Epidermal melanocyte (primary cell): ENCODE measurements at regions not wholly inside any gene's neighbourhood (a gene's known extent, or its start where the extent isn't known, plus 50 kb on each side); places are given as distances from the start of the nearest gene placed in this dataset.

Experiments used
- DNase-seq: peaks from one replicate; pipeline ENCODE4 v3.0.0; 2011; ENCODE audit warnings: low spot score; ENCODE audit not compliant: insufficient read length

DNA sequence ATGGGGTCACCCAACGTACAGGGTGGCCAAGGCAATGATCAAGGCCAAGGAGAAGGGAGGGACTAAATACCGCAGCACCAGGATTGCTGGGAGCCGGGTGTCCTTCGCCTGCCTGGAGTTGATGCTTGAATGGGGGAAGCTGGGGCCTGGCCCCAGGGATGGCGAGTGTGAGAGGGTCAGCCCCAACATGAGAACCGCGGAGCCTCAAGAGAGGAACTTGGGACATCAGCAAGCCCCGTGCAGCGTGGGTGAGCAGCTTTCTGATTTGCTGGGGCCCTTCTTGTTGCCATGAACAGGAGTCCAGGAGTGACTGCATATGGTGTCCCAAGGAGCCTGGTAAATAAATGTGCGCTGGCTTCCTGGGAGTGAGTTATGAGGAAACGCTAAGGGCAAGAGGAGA, 72.8 kb upstream of the PITRM1 start:
- no peak for DNase-seq

- no peak for DNase-seq
Measured at GRCh38 chr10:3241967-3242650, 69.5 kb upstream of the PITRM1 start.

- DNase-seq, result no peak
Measured at GRCh38 chr10:3241274-3241921, 68.8 kb upstream of the PITRM1 start.

DNA sequence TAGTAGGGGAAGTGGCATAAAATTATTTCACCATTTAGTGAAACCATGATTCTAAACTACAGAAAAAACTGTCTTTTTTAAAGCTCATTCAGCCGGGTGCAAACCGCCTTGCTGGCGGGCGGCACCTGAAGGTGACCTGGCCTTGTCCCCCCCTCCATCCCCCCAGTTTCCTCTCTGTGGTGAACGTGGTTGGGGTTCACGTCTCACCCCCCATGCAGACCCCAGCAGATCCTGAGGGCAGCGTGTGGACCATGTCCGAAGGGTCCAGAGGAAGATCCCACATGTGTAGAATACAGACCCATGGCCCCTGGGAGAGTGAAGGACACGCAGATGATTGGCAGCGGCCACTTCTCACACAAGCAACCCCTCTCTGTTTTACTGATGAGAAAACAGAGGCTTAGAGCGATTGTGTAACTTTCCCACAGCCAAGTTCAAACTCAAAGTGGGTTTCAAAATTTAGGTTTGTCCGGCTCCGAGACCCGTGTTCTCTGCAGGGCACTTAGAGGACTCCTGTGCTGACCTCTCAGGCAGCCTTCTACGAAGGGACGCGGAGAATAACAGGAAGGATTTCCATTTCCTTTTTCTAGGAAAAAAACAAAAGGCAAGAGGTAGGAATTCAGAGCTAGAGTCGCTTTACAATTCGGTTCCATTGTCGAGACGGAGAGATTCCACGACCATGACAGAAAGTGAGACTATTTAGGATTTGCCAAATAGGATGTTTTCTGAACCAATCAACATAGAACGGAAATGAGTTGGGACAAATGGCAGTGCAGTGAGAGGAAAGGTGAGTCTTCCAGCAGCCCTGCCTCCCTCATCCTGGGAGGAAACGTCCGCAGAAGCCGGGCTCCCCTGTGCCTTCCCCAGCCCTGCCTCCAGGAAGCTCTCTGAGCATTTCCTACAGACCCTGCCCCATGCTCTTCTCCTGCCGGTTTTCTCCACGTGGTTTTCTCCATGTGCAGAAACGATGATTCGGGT, 67.6 kb upstream of the PITRM1 start:
- DNase-seq, result no peak

DNA sequence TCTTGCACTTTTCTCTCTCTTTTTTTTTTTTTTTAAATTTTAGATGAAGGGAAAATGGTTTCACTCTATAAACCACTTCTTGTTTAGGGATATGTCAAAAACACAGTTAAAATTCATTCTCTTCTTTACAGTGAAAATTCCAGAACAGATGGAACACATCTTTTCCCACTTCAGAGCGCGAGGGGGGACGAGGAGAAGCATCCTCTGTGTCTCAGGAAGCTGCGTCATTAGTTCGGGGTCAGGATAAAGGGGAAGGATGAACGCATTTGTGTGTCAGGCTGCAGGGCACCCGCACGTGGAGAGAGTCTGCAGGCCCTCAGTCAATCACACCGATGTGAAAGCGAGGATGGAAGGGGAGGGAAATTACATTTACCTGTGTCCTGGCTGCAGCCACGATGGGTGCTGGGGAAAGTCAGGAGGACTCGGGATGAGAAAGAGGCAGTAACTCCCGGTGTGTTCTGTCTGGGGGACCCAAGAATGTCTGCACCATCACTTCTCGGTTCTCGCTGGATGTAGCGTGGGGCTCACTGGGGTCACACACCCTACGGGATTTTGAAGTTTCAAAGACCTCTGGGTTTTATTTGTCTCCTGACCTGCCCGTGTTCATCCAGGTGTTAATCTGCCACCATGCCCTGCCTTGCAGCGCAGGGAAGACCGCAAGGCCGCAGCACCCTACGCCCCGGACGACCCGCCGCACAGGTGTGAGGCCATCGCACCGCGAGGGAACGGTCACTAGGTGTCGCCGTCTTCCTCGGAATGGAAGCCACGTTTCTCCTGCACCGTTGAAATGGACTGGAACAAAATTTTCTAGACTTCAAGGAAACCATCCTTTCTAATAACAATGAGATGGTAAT, 66.7 kb upstream of the PITRM1 start:
- DNase-seq, result peak; percentile 45

- DNase-seq, result no peak
Measured at GRCh38 chr10:3238115-3238871, 65.7 kb upstream of the PITRM1 start.

DNA sequence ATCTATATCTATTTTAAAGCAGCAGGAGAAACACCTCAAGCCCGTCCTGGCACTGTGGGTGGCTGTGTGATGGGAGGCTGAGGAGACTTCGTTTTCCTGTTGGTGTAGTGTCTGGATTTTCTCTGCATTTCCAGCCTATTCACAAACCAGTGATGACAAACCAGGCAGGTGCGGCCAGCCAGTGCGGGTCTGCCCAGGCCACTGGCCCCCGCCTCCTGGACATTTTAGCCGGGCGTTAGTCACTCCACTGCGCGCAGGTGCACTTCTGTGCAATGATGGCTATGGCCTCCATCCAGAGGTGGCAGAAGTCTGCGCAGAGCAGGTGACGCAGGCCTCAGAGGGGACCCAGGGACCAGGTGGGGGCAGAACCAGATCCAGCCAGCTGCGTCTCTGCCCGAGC, 64.9 kb upstream of the PITRM1 start:
- DNase-seq, result no peak

GRCh38 chr10:3236644-3237404, 64.2 kb upstream of the PITRM1 start:
- no peak for DNase-seq

GRCh38 chr10:3235996-3236510, 63.5 kb upstream of the PITRM1 start:
- DNase-seq, result no peak

DNA sequence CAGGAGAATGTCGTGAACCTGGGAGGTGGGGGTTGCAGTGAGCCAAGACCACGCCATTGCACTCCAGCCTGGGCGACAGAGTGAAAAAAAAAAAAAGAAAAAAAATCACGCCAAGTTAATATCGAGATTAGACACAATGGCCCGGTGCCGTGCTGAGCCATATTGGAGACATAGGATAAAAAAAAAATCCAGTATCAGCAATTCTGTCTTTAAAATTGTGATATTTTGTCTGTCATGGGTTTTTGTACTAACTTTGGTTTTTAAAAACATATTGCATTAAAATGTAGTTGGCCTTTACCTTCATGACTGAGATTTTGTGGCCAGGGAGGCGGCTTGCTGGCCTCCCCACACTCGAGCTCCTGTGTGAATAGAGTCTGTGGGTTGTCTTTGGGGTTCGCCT, 62.8 kb upstream of the PITRM1 start:
- DNase-seq, result no peak

DNA sequence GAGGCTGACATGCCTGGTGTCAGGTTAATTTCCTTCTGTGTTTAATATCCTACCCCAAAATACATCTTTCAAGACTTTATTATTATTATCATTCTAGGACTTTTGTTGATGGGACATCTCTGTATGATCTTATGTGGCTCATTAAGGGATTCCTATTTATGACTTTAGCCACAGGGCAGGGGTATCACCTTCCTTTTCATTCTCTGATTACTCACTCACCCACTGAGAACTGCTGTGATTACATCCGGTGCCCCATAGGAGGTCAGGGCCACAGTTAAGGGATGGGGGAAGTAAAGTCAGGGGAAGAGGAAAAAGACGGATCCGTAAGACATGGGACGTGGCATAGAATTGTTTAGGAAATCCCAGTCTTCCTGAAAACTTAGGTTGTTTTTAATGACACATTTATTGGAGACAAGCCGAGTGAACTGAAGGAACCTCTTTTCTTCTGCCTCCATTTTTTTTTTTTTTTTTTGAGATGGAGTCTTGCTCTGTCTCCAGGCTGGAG, 61.0 kb upstream of the PITRM1 start:
- no peak for DNase-seq

DNA sequence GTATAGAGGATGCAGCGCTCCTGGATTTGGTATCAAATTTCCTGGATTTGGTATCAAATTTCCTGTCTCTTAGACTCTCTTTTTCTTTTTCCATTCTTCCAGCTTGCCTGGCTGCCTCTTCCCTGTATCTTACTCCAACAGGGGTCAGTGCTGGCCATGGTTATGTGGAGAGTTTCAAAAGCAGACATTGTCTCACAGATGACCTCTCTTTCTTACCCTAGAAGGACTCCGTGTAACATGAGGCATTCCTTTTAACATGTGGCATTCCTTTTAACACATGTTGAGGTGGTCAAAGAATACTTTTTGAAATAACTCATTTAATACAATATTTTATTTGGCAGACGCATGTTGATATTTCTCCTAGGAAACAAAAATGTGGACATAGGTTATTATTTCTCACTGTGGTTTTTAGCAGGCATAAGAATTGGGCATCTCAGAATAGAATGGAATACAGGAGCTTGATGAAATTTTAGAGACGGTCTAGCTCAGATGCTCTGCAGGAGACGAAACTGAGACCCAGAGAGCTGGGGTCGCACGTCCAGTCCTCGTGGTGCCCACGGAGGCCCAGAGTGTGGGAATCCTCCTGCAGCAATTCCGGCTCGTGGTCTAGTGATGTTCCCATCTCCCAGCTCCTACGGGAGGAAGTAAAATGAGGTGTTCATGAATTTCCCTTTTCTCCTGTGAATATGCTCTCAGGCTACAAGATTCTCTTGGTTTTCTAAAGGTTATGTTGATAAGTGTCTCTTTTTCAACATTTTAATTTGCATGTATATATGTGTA, 59.6 kb upstream of the PITRM1 start:
- no peak for DNase-seq

- no peak for DNase-seq
Measured at GRCh38 chr10:3229815-3230214, 57.2 kb upstream of the PITRM1 start.

DNA sequence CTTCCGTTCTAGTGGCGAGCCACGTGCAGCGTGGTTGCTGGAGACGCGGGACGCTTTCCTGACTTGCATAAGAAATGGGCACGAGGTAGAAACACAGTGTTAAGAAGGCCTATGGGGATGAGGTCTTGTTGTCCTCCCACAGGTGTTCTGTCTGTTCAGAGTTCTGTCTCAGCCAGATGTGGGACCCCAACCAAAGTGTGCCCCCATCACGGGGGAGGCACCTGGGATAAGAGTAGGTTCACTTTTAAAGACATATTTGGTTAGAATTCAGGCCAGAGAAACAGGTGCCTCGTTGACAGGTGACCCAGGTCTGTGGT, 56.0 kb upstream of the PITRM1 start:
- DNase-seq, result no peak

GRCh38 chr10:3226960-3227744, 54.6 kb upstream of the PITRM1 start:
- DNase-seq, result no peak

- no peak for DNase-seq
Measured at GRCh38 chr10:3225561-3225960, 53.0 kb upstream of the PITRM1 start.

DNA sequence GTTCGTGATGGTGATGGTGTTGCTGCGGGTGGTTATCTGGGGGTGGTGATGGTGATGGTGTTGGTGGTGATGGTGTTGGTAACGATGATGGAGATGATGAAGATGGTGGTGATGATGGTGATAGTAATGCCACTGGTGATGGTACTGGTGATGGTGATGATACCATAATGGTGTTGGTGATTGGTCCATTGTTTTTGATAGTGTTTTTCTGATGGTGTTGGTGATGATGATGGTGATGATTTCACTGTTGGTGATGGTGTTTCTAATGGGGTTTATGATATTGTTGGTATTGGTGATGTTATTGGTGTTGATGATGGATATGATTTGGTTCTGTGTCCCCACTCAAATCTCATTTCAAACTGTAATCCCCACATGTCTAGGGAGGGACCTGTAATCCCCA, 51.7 kb upstream of the PITRM1 start:
- DNase-seq, result no peak

- no peak for DNase-seq
Measured at GRCh38 chr10:3222626-3223025, 50.0 kb upstream of the PITRM1 start.
